ENCODE measurements at regions not wholly inside any gene's neighbourhood (a gene's known extent, or its start where the extent isn't known, plus 50 kb on each side); places are given as distances from the start of the nearest gene placed in this dataset.
"Not testable (repeated sequence)": the region's sequence is repeated elsewhere in the genome, so short reads cannot be mapped to it uniquely, and the experiment has no call there.

- no peak for DNase-seq (ENCODE audit: low spot score)
Measured at GRCh38 chr20:47441774-47442150, 59.9 kb upstream of the NCOA3 start.

- DNase-seq (ENCODE audit: low spot score) = not testable (repeated sequence)
Measured at GRCh38 chr20:47443060-47443459, 58.6 kb upstream of the NCOA3 start.

GRCh38 chr20:47444584-47444983, 57.1 kb upstream of the NCOA3 start:
- no peak for DNase-seq (ENCODE audit: low spot score)

- DNase-seq (ENCODE audit: low spot score) = no peak
Measured at GRCh38 chr20:47445291-47445690, 56.4 kb upstream of the NCOA3 start.

GRCh38 chr20:47447350-47448296, 54.1 kb upstream of the NCOA3 start:
- not testable (repeated sequence) for DNase-seq (ENCODE audit: low spot score)

GRCh38 chr20:47448429-47448828, 53.3 kb upstream of the NCOA3 start:
- no peak for DNase-seq (ENCODE audit: low spot score)

- DNase-seq (ENCODE audit: low spot score) = no peak
Measured at GRCh38 chr20:47451602-47451904, 50.1 kb upstream of the NCOA3 start.

Measured in hepatic stellate cell (primary cell).